Mesenchymal stem cell (in vitro differentiated cells and primary cell): ENCODE measurements at regions not wholly inside any gene's neighbourhood (a gene's known extent, or its start where the extent isn't known, plus 50 kb on each side); places are given as distances from the start of the nearest gene placed in this dataset.
A peak's percentile ranks its signal among the peaks of the same experiment; 100 is the strongest.

Source experiments
- DNase-seq: peaks from one replicate; pipeline ENCODE4 v3.0.0-alpha.2; 2013
- H2AFZ ChIP-seq: one replicate; pipeline ENCODE4 v1.6.1; 2013; ENCODE audit warnings: low read depth, mild to moderate bottlenecking, control low read depth, inconsistent platforms, low read length, moderate library complexity
- H2AK5ac ChIP-seq: 2 replicates; pipeline ENCODE4 v1.6.1; 2013; ENCODE audit warnings: low read length, moderate library complexity, mild to moderate bottlenecking, inconsistent platforms; ENCODE audit not compliant: severe bottlenecking
- H2BK120ac ChIP-seq: one replicate; pipeline ENCODE4 v1.6.1; 2013; ENCODE audit warnings: low read depth, mild to moderate bottlenecking, inconsistent platforms, low read length, moderate library complexity
- H2BK12ac ChIP-seq, 2 experiments: one replicate each; pipeline ENCODE4 v1.6.1; 2013; ENCODE audit warnings: inconsistent platforms in 2 of 2, low read length in 2 of 2, mild to moderate bottlenecking in 2 of 2, moderate library complexity in 2 of 2, control low read depth in 1 of 2
- H2BK15ac ChIP-seq: one replicate; pipeline ENCODE4 v1.6.1; 2013; ENCODE audit warnings: mild to moderate bottlenecking, low read depth, inconsistent platforms; ENCODE audit not compliant: poor library complexity, severe bottlenecking
- H2BK5ac ChIP-seq: 2 replicates; pipeline ENCODE4 v1.6.1; 2013; ENCODE audit warnings: low read depth, mild to moderate bottlenecking, low read length, control low read depth, inconsistent platforms; ENCODE audit not compliant: poor library complexity, severe bottlenecking
- H3K14ac ChIP-seq, 2 experiments: one replicate each; pipeline ENCODE4 v1.6.1; 2013; ENCODE audit warnings: inconsistent platforms in 2 of 2, low read length in 2 of 2, control low read depth in 1 of 2, mild to moderate bottlenecking in 1 of 2, moderate library complexity in 1 of 2
- H3K18ac ChIP-seq, 2 experiments: one replicate each; pipeline ENCODE4 v1.6.1; 2013; ENCODE audit warnings: inconsistent platforms in 2 of 2, low read length in 2 of 2, control low read depth in 1 of 2, low read depth in 1 of 2, mild to moderate bottlenecking in 1 of 2
- H3K23ac ChIP-seq, 2 experiments: one replicate each; pipeline ENCODE4 v1.6.1; 2013; ENCODE audit warnings: inconsistent platforms in 2 of 2, low read length in 2 of 2, mild to moderate bottlenecking in 2 of 2, moderate library complexity in 2 of 2, control low read depth in 1 of 2
- H3K27ac ChIP-seq: 2 replicates; pipeline ENCODE4 v1.5.1; 2013; ENCODE audit warnings: mild to moderate bottlenecking, moderate library complexity, low read length, control low read depth, inconsistent platforms; ENCODE audit not compliant: poor library complexity, severe bottlenecking
- H3K27me3 ChIP-seq, 2 experiments: 2 replicates each; pipeline versions ENCODE4 v1.6.1 to v1.7.0; 2013; ENCODE audit warnings: low read length in 2 of 2, mild to moderate bottlenecking in 2 of 2, moderate library complexity in 2 of 2, control low read depth in 1 of 2, inconsistent platforms in 1 of 2; ENCODE audit not compliant: control insufficient read depth in 1 of 2, insufficient read depth in 1 of 2
- H3K36me3 ChIP-seq, 2 experiments: 2 replicates each; pipeline versions ENCODE4 v1.6.1 to v1.7.0; 2013; ENCODE audit warnings: low read length in 2 of 2, control low read depth in 1 of 2, inconsistent platforms in 1 of 2, low read depth in 1 of 2, mild to moderate bottlenecking in 1 of 2; ENCODE audit not compliant: insufficient read depth in 2 of 2, control insufficient read depth in 1 of 2
- H3K4ac ChIP-seq, 2 experiments: one replicate each; pipeline ENCODE4 v1.6.1; 2013; ENCODE audit warnings: inconsistent platforms in 2 of 2, low read length in 2 of 2, mild to moderate bottlenecking in 2 of 2, moderate library complexity in 2 of 2, control low read depth in 1 of 2, low read depth in 1 of 2
- H3K4me1 ChIP-seq: 2 replicates; pipeline ENCODE4 v1.6.1; 2013; ENCODE audit warnings: low read depth, low read length, control low read depth; ENCODE audit not compliant: control insufficient read depth, insufficient read depth
- H3K4me2 ChIP-seq: 2 replicates; pipeline ENCODE4 v1.6.1; 2013; ENCODE audit warnings: low read length, mild to moderate bottlenecking, inconsistent platforms; ENCODE audit not compliant: poor library complexity, severe bottlenecking
- H3K4me3 ChIP-seq, 2 experiments: 2 replicates each; pipeline versions ENCODE4 v1.5.1 to v1.7.0; 2013; ENCODE audit warnings: low read length in 2 of 2, mild to moderate bottlenecking in 2 of 2, control low read depth in 1 of 2, low read depth in 1 of 2; ENCODE audit not compliant: insufficient read depth in 1 of 2
- H3K79me1 ChIP-seq: replicated peaks from 2 replicates; pipeline ENCODE4 v1.6.1; 2013; ENCODE audit warnings: mild to moderate bottlenecking, control low read depth, low read length, inconsistent platforms; ENCODE audit not compliant: poor library complexity, severe bottlenecking
- H3K9ac ChIP-seq: 2 replicates; pipeline ENCODE4 v1.7.0; 2013; ENCODE audit warnings: mild to moderate bottlenecking, low read length, moderate library complexity
- H3K9me3 ChIP-seq: 2 replicates; pipeline ENCODE4 v1.7.0; 2013; ENCODE audit warnings: mild to moderate bottlenecking, low read length; ENCODE audit not compliant: control insufficient read depth
- H4K8ac ChIP-seq: one replicate; pipeline ENCODE4 v1.6.1; 2013; ENCODE audit warnings: inconsistent platforms, mild to moderate bottlenecking, low read length, moderate library complexity
- H4K91ac ChIP-seq: one replicate; pipeline ENCODE4 v1.6.1; 2013; ENCODE audit warnings: mild to moderate bottlenecking, low read length, inconsistent platforms
- WGBS: methylation state at CpG from one replicate; pipeline ENCODE4 v1.1.7; 2013; ENCODE audit warnings: mixed read lengths; 5-methylcytosine and 5-hydroxymethylcytosine counted together

- Histone ChIP-seq H3K4me1 (no peaks in the 10 kb centered on the region), H4K8ac (no peak overlapping the region), H2BK5ac (no peak overlapping the region), H2BK120ac (no peak overlapping the region), H2BK12ac (no peak overlapping the region), H3K27me3 (no peaks in the 10 kb centered on the region), H2AK5ac (no peak overlapping the region), H3K4me3 (no peak overlapping the region), H3K27ac (no peak overlapping the region), H3K36me3 (no peaks in the 10 kb centered on the region), H3K14ac (no peak overlapping the region), H3K23ac (no peak overlapping the region), H3K9me3 (no peaks in the 10 kb centered on the region), H3K4ac (no peak overlapping the region), H2BK15ac (no peak overlapping the region), H3K4me2 (no peak overlapping the region), H2AFZ (no peak overlapping the region), H3K18ac (no peak overlapping the region), H3K79me1 (no peaks in the 10 kb centered on the region), H4K91ac (no peak overlapping the region), H3K9ac (no peak overlapping the region)
- WGBS = no CpG with 5 or more reads among the region's 1 CpG
- DNase-seq = no peak
Observed at GRCh38 chr18:28669165-28669564, 492.2 kb upstream of the CDH2 start.

GRCh38 chr18:28666216-28666615 lies 489.3 kb upstream of the CDH2 start:
- Histone ChIP-seq H4K91ac (no peak overlapping the region), H3K9ac (no peak overlapping the region), H3K23ac (no peak overlapping the region), H3K14ac (no peak overlapping the region), H3K4ac (no peak overlapping the region), H3K27ac (no peak overlapping the region), H3K4me2 (no peak overlapping the region), H3K36me3 (no peaks in the 10 kb centered on the region), H3K9me3 (no peaks in the 10 kb centered on the region), H4K8ac (no peak overlapping the region), H3K18ac (no peak overlapping the region), H2AK5ac (no peak overlapping the region), H2BK15ac (no peak overlapping the region), H2AFZ (no peak overlapping the region), H3K4me1 (no peaks in the 10 kb centered on the region), H3K79me1 (no peaks in the 10 kb centered on the region), H2BK12ac (no peak overlapping the region), H2BK120ac (no peak overlapping the region), H3K4me3 (no peak overlapping the region), H2BK5ac (no peak overlapping the region), H3K27me3 (no peaks in the 10 kb centered on the region)
- no peak for DNase-seq

- WGBS = 33% methylated on average over 1 of the region's 1 CpG
- no peaks in the 10 kb centered on the region for H3K79me1 ChIP-seq
- H4K8ac ChIP-seq = no peak overlapping the region
- H3K4me3 ChIP-seq = no peak overlapping the region
- no peaks in the 10 kb centered on the region for H3K36me3 ChIP-seq
- no peak overlapping the region for H2BK12ac ChIP-seq
- no peak overlapping the region for H4K91ac ChIP-seq
- H2BK5ac ChIP-seq = no peak overlapping the region
- H3K9me3 ChIP-seq = no peaks in the 10 kb centered on the region
- DNase-seq = peak; percentile 11
- H2AFZ ChIP-seq = no peak overlapping the region
- H3K4ac ChIP-seq = no peak overlapping the region
- no peaks in the 10 kb centered on the region for H3K27me3 ChIP-seq
- H3K14ac ChIP-seq = no peak overlapping the region
- H2AK5ac ChIP-seq = no peak overlapping the region
- no peak overlapping the region for H2BK120ac ChIP-seq
- no peak overlapping the region for H3K4me2 ChIP-seq
- H3K18ac ChIP-seq = no peak overlapping the region
- no peak overlapping the region for H3K23ac ChIP-seq
- no peaks in the 10 kb centered on the region for H3K4me1 ChIP-seq
- no peak overlapping the region for H3K9ac ChIP-seq
- H3K27ac ChIP-seq = no peak overlapping the region
- no peak overlapping the region for H2BK15ac ChIP-seq
Observed at GRCh38 chr18:28657961-28658360, 481.0 kb upstream of the CDH2 start.

- H3K9me3 ChIP-seq = no peaks in the 10 kb centered on the region
- no peaks in the 10 kb centered on the region for H3K79me1 ChIP-seq
- no peak overlapping the region for H2BK120ac ChIP-seq
- no peak overlapping the region for H2BK12ac ChIP-seq
- no peak overlapping the region for H3K9ac ChIP-seq
- no peak overlapping the region for H2BK15ac ChIP-seq
- no peak overlapping the region for H3K4me2 ChIP-seq
- H3K4me3 ChIP-seq = no peak overlapping the region
- no peak overlapping the region for H4K8ac ChIP-seq
- H2AK5ac ChIP-seq = no peak overlapping the region
- H3K4me1 ChIP-seq = peaks cover 1% of the 10 kb centered on the region
- H3K23ac ChIP-seq = no peak overlapping the region
- H3K27me3 ChIP-seq = no peaks in the 10 kb centered on the region
- H2AFZ ChIP-seq = no peak overlapping the region
- WGBS = 99% methylated on average over 3 of the region's 3 CpGs
- H3K27ac ChIP-seq = no peak overlapping the region
- H3K36me3 ChIP-seq = no peaks in the 10 kb centered on the region
- H2BK5ac ChIP-seq = no peak overlapping the region
- H4K91ac ChIP-seq = no peak overlapping the region
- DNase-seq = no peak
- H3K14ac ChIP-seq = no peak overlapping the region
- H3K18ac ChIP-seq = no peak overlapping the region
- no peak overlapping the region for H3K4ac ChIP-seq
Observed at GRCh38 chr18:28652654-28653053, 475.7 kb upstream of the CDH2 start.
